ENCODE measurements at regions not wholly inside any gene's neighbourhood (a gene's known extent, or its start where the extent isn't known, plus 50 kb on each side); places are given as distances from the start of the nearest gene placed in this dataset.

DNA sequence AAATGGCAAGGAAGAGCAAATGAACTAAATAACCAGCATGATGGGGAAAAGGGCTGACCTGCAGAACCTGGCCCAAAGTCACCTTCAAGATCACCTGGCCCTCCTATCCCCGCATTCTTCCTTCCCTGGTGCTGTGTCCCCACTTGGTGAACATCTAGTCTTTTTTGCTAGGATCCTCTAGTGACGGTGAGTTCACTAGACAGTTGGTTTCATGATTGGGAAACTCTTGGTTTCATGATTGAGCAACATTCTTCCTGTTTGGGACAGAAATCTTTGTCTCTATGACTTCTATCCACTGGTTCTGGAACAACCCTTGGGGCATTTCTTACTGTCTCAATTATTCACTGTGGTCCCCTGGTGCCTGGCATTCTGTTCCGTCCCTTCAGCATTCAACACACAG, 50.2 kb upstream of the DAB2IP start:
- no peak for DNase-seq (ENCODE audit: low spot score)

All from iPS-NIHi11 (cell line).